HepG2 (cell line): ENCODE measurements at regions not wholly inside any gene's neighbourhood (a gene's known extent, or its start where the extent isn't known, plus 50 kb on each side); places are given as distances from the start of the nearest gene placed in this dataset.
A peak's percentile ranks its signal among the peaks of the same experiment; 100 is the strongest.

Source experiments
- FOXA3 ChIP-seq: IDR thresholded peaks from 2 replicates; pipeline ENCODE4 v1.6.1; 2016; ENCODE audit warnings: missing genetic modification reagents, missing compliant biosample characterization
- KDM2A ChIP-seq: sonication (generic); formaldehyde crosslinking; IDR thresholded peaks from 2 replicates; pipeline ENCODE4 v1.4.0; 2020; ENCODE audit warnings: low read depth, missing genetic modification reagents, borderline replicate concordance
- KLF12 ChIP-seq: sonication (generic); formaldehyde crosslinking; IDR thresholded peaks from 2 replicates; pipeline ENCODE4 v1.4.0; 2020; ENCODE audit warnings: missing genetic modification reagents, borderline replicate concordance
- NR2F1 ChIP-seq, 2 experiments: fragments of 450-650 bp in 1 of 2; formaldehyde crosslinking in 1 of 2; IDR thresholded peaks; 2 replicates each; pipeline versions ENCODE4 v1.5.0 to v1.6.1; 2016 to 2020; ENCODE audit warnings: mild to moderate bottlenecking in 1 of 2, missing compliant biosample characterization in 1 of 2, missing genetic modification reagents in 1 of 2, moderate library complexity in 1 of 2
- PHF5A ChIP-seq: IDR thresholded peaks from one replicate; pipeline ENCODE4 v1.6.1; 2018; ENCODE audit warnings: low read depth, missing genetic modification reagents; ENCODE audit not compliant: unreplicated experiment
- POLR2AphosphoS2 ChIP-seq: IDR thresholded peaks from 2 replicates; pipeline ENCODE4 v1.6.1; 2011; ENCODE audit warnings: low read depth, low read length, improper control_type of control experiment
- TBX2 ChIP-seq: sonication (generic); formaldehyde crosslinking; IDR thresholded peaks from 2 replicates; pipeline ENCODE4 v1.5.0; 2020; ENCODE audit warnings: missing genetic modification reagents, mild to moderate bottlenecking, borderline replicate concordance
- WIZ ChIP-seq: sonication (generic); formaldehyde crosslinking; IDR thresholded peaks from 2 replicates; pipeline ENCODE4 v1.5.1; 2020; ENCODE audit warnings: mild to moderate bottlenecking, missing genetic modification reagents
- ZC3H4 ChIP-seq: sonication (generic); formaldehyde crosslinking; IDR thresholded peaks from 2 replicates; pipeline ENCODE4 v1.4.0; 2020; ENCODE audit warnings: missing genetic modification reagents, borderline replicate concordance
- ZNF24 ChIP-seq: fragments of 450-650 bp; IDR thresholded peaks from 2 replicates; pipeline ENCODE4 v1.6.1; 2017; ENCODE audit warnings: antibody characterized with exemption, mild to moderate bottlenecking
- ZNF30 ChIP-seq: sonication (generic); formaldehyde crosslinking; IDR thresholded peaks from 2 replicates; pipeline ENCODE4 v1.5.0; 2020; ENCODE audit warnings: mild to moderate bottlenecking, missing genetic modification reagents
- ZNF333 ChIP-seq: sonication (generic); formaldehyde crosslinking; IDR thresholded peaks from 2 replicates; pipeline ENCODE4 v1.4.0; 2020; ENCODE audit warnings: mild to moderate bottlenecking, missing genetic modification reagents, borderline replicate concordance
- ZNF484 ChIP-seq: sonication (generic); formaldehyde crosslinking; IDR thresholded peaks from 2 replicates; pipeline ENCODE4 v1.5.1; 2020; ENCODE audit warnings: mild to moderate bottlenecking, low read depth, missing genetic modification reagents, borderline replicate concordance
- ZNF558 ChIP-seq: sonication (generic); formaldehyde crosslinking; IDR thresholded peaks from 2 replicates; pipeline ENCODE4 v1.9.0; 2022; ENCODE audit warnings: mild to moderate bottlenecking, missing genetic modification reagents, borderline replicate concordance
- ZNF772 ChIP-seq: sonication (generic); formaldehyde crosslinking; IDR thresholded peaks from 2 replicates; pipeline ENCODE4 v1.5.0; 2020; ENCODE audit warnings: mild to moderate bottlenecking, missing genetic modification reagents
- ZNF839 ChIP-seq: sonication (generic); formaldehyde crosslinking; IDR thresholded peaks from 2 replicates; pipeline ENCODE4 v1.4.0; 2020; ENCODE audit warnings: missing genetic modification reagents, mild to moderate bottlenecking, borderline replicate concordance
- ZSCAN20 ChIP-seq: sonication (generic); formaldehyde crosslinking; IDR thresholded peaks from 2 replicates; pipeline ENCODE4 v1.4.0; 2020; ENCODE audit warnings: missing genetic modification reagents, mild to moderate bottlenecking, borderline replicate concordance
- TF ChIP-seq, protein P1 (sequence below): sonication (generic); formaldehyde crosslinking; IDR thresholded peaks from 2 replicates; pipeline ENCODE4 v1.4.0; 2020; ENCODE audit warnings: mild to moderate bottlenecking, missing genetic modification reagents
- TF ChIP-seq, protein P2 (sequence below): sonication (generic); formaldehyde crosslinking; IDR thresholded peaks from 2 replicates; pipeline ENCODE4 v1.8.0; 2022; ENCODE audit warnings: mild to moderate bottlenecking, missing genetic modification reagents, moderate library complexity
- TF ChIP-seq, protein P3 (sequence below): sonication (generic); formaldehyde crosslinking; IDR thresholded peaks from 2 replicates; pipeline ENCODE4 v1.4.0; 2020; ENCODE audit warnings: missing genetic modification reagents

DNA sequence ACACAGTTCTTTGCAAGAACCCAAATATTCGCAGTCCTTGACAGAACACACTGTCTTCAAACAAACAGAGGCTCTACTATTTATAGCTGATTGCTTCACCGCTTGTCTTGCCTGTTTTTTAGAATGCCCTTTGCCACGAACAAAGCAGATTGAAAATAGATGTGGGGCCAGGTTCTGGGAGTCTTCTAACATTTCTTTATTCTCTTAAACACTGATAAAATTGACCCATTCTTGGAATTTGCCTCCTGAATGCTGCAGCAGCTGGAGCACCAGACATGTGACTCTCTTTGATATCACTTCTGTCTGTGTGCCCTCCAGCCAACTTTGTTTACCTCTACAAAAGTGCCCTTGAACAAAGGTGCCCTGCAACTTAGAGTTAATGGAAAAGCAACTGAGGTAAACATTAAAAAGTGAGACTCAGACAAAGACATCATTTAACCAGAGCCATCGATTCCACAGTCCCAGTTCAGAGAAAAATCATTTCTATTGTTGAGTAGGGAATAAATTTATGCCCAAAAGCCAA is 64.2 kb upstream of the SPP1 start (continued):
- TF ChIP-seq, protein P1, sequence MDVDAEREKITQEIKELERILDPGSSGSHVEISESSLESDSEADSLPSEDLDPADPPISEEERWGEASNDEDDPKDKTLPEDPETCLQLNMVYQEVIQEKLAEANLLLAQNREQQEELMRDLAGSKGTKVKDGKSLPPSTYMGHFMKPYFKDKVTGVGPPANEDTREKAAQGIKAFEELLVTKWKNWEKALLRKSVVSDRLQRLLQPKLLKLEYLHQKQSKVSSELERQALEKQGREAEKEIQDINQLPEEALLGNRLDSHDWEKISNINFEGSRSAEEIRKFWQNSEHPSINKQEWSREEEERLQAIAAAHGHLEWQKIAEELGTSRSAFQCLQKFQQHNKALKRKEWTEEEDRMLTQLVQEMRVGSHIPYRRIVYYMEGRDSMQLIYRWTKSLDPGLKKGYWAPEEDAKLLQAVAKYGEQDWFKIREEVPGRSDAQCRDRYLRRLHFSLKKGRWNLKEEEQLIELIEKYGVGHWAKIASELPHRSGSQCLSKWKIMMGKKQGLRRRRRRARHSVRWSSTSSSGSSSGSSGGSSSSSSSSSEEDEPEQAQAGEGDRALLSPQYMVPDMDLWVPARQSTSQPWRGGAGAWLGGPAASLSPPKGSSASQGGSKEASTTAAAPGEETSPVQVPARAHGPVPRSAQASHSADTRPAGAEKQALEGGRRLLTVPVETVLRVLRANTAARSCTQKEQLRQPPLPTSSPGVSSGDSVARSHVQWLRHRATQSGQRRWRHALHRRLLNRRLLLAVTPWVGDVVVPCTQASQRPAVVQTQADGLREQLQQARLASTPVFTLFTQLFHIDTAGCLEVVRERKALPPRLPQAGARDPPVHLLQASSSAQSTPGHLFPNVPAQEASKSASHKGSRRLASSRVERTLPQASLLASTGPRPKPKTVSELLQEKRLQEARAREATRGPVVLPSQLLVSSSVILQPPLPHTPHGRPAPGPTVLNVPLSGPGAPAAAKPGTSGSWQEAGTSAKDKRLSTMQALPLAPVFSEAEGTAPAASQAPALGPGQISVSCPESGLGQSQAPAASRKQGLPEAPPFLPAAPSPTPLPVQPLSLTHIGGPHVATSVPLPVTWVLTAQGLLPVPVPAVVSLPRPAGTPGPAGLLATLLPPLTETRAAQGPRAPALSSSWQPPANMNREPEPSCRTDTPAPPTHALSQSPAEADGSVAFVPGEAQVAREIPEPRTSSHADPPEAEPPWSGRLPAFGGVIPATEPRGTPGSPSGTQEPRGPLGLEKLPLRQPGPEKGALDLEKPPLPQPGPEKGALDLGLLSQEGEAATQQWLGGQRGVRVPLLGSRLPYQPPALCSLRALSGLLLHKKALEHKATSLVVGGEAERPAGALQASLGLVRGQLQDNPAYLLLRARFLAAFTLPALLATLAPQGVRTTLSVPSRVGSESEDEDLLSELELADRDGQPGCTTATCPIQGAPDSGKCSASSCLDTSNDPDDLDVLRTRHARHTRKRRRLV (CRISPR knock-in tag) = no peak
- TF ChIP-seq NR2F1 (CRISPR knock-in tag; IDR thresholded peaks at IDR 0.05) (peak in 1 of 2 experiments; percentile 21; a peak in 1 of 4 replicates), WIZ (CRISPR knock-in tag) (no peak), FOXA3 (CRISPR knock-in tag) (peak; percentile 91), ZNF558 (CRISPR knock-in tag) (no peak), KDM2A (CRISPR knock-in tag) (no peak), PHF5A (CRISPR knock-in tag) (no peak), ZNF772 (no peak), ZSCAN20 (CRISPR knock-in tag) (no peak), KLF12 (CRISPR knock-in tag) (peak; percentile 32; the same call in 1 of the 2 replicates), ZNF839 (CRISPR knock-in tag) (no peak), POLR2AphosphoS2 (no peak), ZC3H4 (CRISPR knock-in tag) (no peak), TBX2 (CRISPR knock-in tag) (peak; percentile 85), ZNF333 (no peak), ZNF30 (no peak), ZNF484 (no peak), ZNF24 (no peak)
- TF ChIP-seq, protein P2, sequence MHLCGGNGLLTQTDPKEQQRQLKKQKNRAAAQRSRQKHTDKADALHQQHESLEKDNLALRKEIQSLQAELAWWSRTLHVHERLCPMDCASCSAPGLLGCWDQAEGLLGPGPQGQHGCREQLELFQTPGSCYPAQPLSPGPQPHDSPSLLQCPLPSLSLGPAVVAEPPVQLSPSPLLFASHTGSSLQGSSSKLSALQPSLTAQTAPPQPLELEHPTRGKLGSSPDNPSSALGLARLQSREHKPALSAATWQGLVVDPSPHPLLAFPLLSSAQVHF (CRISPR knock-in tag) = no peak
- TF ChIP-seq, protein P3, sequence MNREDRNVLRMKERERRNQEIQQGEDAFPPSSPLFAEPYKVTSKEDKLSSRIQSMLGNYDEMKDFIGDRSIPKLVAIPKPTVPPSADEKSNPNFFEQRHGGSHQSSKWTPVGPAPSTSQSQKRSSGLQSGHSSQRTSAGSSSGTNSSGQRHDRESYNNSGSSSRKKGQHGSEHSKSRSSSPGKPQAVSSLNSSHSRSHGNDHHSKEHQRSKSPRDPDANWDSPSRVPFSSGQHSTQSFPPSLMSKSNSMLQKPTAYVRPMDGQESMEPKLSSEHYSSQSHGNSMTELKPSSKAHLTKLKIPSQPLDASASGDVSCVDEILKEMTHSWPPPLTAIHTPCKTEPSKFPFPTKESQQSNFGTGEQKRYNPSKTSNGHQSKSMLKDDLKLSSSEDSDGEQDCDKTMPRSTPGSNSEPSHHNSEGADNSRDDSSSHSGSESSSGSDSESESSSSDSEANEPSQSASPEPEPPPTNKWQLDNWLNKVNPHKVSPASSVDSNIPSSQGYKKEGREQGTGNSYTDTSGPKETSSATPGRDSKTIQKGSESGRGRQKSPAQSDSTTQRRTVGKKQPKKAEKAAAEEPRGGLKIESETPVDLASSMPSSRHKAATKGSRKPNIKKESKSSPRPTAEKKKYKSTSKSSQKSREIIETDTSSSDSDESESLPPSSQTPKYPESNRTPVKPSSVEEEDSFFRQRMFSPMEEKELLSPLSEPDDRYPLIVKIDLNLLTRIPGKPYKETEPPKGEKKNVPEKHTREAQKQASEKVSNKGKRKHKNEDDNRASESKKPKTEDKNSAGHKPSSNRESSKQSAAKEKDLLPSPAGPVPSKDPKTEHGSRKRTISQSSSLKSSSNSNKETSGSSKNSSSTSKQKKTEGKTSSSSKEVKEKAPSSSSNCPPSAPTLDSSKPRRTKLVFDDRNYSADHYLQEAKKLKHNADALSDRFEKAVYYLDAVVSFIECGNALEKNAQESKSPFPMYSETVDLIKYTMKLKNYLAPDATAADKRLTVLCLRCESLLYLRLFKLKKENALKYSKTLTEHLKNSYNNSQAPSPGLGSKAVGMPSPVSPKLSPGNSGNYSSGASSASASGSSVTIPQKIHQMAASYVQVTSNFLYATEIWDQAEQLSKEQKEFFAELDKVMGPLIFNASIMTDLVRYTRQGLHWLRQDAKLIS (CRISPR knock-in tag) = no peak; the same call in 1 of the 2 replicates
